Upper lobe of left lung (tissue), 6 donors: ENCODE measurements at regions not wholly inside any gene's neighbourhood (a gene's known extent, or its start where the extent isn't known, plus 50 kb on each side); places are given as distances from the start of the nearest gene placed in this dataset.

Source experiments
- ATAC-seq, 2 donors: fragments of 200-7000 bp; cut with Tn5 transposase; one replicate each; pipeline ENCODE4 v1.9.1; 2022; ENCODE audit warnings: mild to moderate bottlenecking in 2 of 2, moderate library complexity in 2 of 2; ENCODE audit not compliant: low FRiP score in 2 of 2
- DNase-seq, 2 donors: peaks; one replicate each; pipeline ENCODE4 v3.0.0-alpha.2; 2019 to 2020
- H3K27ac ChIP-seq, 4 donors: fragments of 200-600 bp; sonication (generic); one replicate each; pipeline ENCODE4 v1.5.1; 2016 to 2019
- H3K27me3 ChIP-seq, 4 donors: fragments of 200-600 bp; sonication (generic); one replicate each; pipeline ENCODE4 v1.5.1; 2017 to 2019
- H3K36me3 ChIP-seq, 4 donors: fragments of 200-600 bp; sonication (generic); one replicate each; pipeline ENCODE4 v1.5.1; 2016 to 2019
- H3K4me1 ChIP-seq, 4 donors: fragments of 200-600 bp; sonication (generic); one replicate each; pipeline ENCODE4 v1.5.1; 2018 to 2019
- H3K4me3 ChIP-seq, 4 donors: fragments of 200-600 bp; sonication (generic); one replicate each; pipeline ENCODE4 v1.5.1; 2017 to 2019; ENCODE audit warnings: mild to moderate bottlenecking in 2 of 4, moderate library complexity in 1 of 4
- H3K9me3 ChIP-seq, 4 donors: fragments of 200-600 bp; sonication (generic); one replicate each; pipeline ENCODE4 v1.5.1; 2018 to 2019
- CTCF ChIP-seq, 6 experiments: fragments of 450-650 bp in 4 of 6; fragments of 200-600 bp in 2 of 6; sonication (generic) in 2 of 6; IDR thresholded peaks; one replicate each; pipeline ENCODE4 v1.5.1; 2016 to 2019; ENCODE audit warnings: antibody characterized with exemption in 6 of 6
- EP300 ChIP-seq, 4 donors: sonication (generic); formaldehyde crosslinking; IDR thresholded peaks; one replicate each; pipeline ENCODE4 v1.5.1; 2017; ENCODE audit warnings: antibody characterized with exemption in 4 of 4, control low read depth in 2 of 4
- POLR2A ChIP-seq, 4 donors: fragments of 450-650 bp; IDR thresholded peaks; one replicate each; pipeline ENCODE4 v1.5.1; 2016 to 2017; ENCODE audit warnings: antibody characterized with exemption in 4 of 4, mild to moderate bottlenecking in 2 of 4
- POLR2AphosphoS5 ChIP-seq, 2 donors: sonication (generic); formaldehyde crosslinking; IDR thresholded peaks; one replicate each; pipeline ENCODE4 v1.5.1; 2017; ENCODE audit warnings: antibody characterized with exemption in 2 of 2
- WGBS, 2 donors: methylation state at CpG; one replicate each; pipeline ENCODE4 v1.1.5; 2017 to 2018; 5-methylcytosine and 5-hydroxymethylcytosine counted together
- donor health status: DM: no; HTN: no; CAD: no; lungs with moderate emphysema.
- donor health status: DM: no; HTN: yes; CAD: no; lungs with severe emphysema.

GRCh38 chr7:73968487-73968886 lies 59.5 kb upstream of the ELN start:
- ATAC-seq (no peak), DNase-seq (peak in 1 of 2 donors; percentile 6)
- no peak overlapping the region for H3K4me3 ChIP-seq

GRCh38 chr7:73969991-73970390 lies 58.0 kb upstream of the ELN start:
- H3K9me3 ChIP-seq = no peaks in the 10 kb centered on the region
- no peak overlapping the region for H3K4me3 ChIP-seq
- H3K27me3 ChIP-seq = no peaks in the 10 kb centered on the region
- H3K36me3 ChIP-seq = no peaks in the 10 kb centered on the region
- DNase-seq (no peak), ATAC-seq (no peak)
- no peak for TF ChIP-seq POLR2A (IDR thresholded peaks at IDR 0.05)
- no peak for TF ChIP-seq CTCF (IDR thresholded peaks at IDR 0.05)
- TF ChIP-seq EP300 (IDR thresholded peaks at IDR 0.05) = no peak
- no peak for TF ChIP-seq POLR2AphosphoS5 (IDR thresholded peaks at IDR 0.05)
- H3K4me1 ChIP-seq = peaks cover 0 to 3% (median 0%) of the 10 kb centered on the region in 4 donors
- WGBS, 2 donors = 86 to 91% methylated on average over 3 to 4 of the region's 4 CpGs
- H3K27ac ChIP-seq = no peak overlapping the region

More at GRCh38 chr7:73968487-73968886, 59.5 kb upstream of the ELN start:
- no peaks in the 10 kb centered on the region for H3K27me3 ChIP-seq
- TF ChIP-seq EP300 (IDR thresholded peaks at IDR 0.05) (no peak), CTCF (IDR thresholded peaks at IDR 0.05) (no peak), POLR2A (IDR thresholded peaks at IDR 0.05) (no peak), POLR2AphosphoS5 (IDR thresholded peaks at IDR 0.05) (no peak)
- peaks cover 5 to 10% (median 6%) of the 10 kb centered on the region in 4 donors for H3K9me3 ChIP-seq
- H3K36me3 ChIP-seq = no peaks in the 10 kb centered on the region
- H3K27ac ChIP-seq = no peak overlapping the region
- no peaks in the 10 kb centered on the region for H3K4me1 ChIP-seq

GRCh38 chr7:73970801-73971229 lies 57.2 kb upstream of the ELN start:
- DNase-seq (peak; percentile 13 to 80), ATAC-seq (no peak)
- WGBS, 2 donors = 89 to 91% methylated on average over 7 to 12 of the region's 12 CpGs
- Histone ChIP-seq H3K4me3 (no peak overlapping the region), H3K36me3 (no peaks in the 10 kb centered on the region), H3K4me1 (peaks cover 0 to 6% (median 0%) of the 10 kb centered on the region in 4 donors), H3K27ac (no peak overlapping the region), H3K27me3 (no peaks in the 10 kb centered on the region), H3K9me3 (no peaks in the 10 kb centered on the region)
- no peak for TF ChIP-seq POLR2AphosphoS5 (IDR thresholded peaks at IDR 0.05)
- no peak for TF ChIP-seq EP300 (IDR thresholded peaks at IDR 0.05)
- TF ChIP-seq CTCF (IDR thresholded peaks at IDR 0.05) = no peak
- TF ChIP-seq POLR2A (IDR thresholded peaks at IDR 0.05) = no peak

GRCh38 chr7:73971322-73971703 lies 56.7 kb upstream of the ELN start:
- Histone ChIP-seq H3K36me3 (no peaks in the 10 kb centered on the region), H3K4me3 (no peak overlapping the region), H3K27me3 (no peaks in the 10 kb centered on the region), H3K27ac (no peak overlapping the region), H3K4me1 (peaks cover 0 to 6% (median 0%) of the 10 kb centered on the region in 4 donors), H3K9me3 (no peaks in the 10 kb centered on the region)
- 81 to 86% methylated on average over 4 of the region's 4 CpGs for WGBS, 2 donors
- TF ChIP-seq EP300 (IDR thresholded peaks at IDR 0.05) = no peak
- TF ChIP-seq POLR2AphosphoS5 (IDR thresholded peaks at IDR 0.05) = no peak
- no peak for TF ChIP-seq CTCF (IDR thresholded peaks at IDR 0.05)
- no peak for TF ChIP-seq POLR2A (IDR thresholded peaks at IDR 0.05)
- ATAC-seq (no peak), DNase-seq (peak in 1 of 2 donors; percentile 10)

- Histone ChIP-seq H3K4me3 (no peak overlapping the region), H3K9me3 (no peaks in the 10 kb centered on the region), H3K36me3 (no peaks in the 10 kb centered on the region), H3K4me1 (peaks cover 0 to 6% (median 0%) of the 10 kb centered on the region in 4 donors), H3K27ac (no peak overlapping the region), H3K27me3 (no peaks in the 10 kb centered on the region)
- DNase-seq (peak in 1 of 2 donors; percentile 14), ATAC-seq (no peak)
- TF ChIP-seq CTCF (IDR thresholded peaks at IDR 0.05) = no peak
- no peak for TF ChIP-seq POLR2A (IDR thresholded peaks at IDR 0.05)
- no peak for TF ChIP-seq EP300 (IDR thresholded peaks at IDR 0.05)
- no peak for TF ChIP-seq POLR2AphosphoS5 (IDR thresholded peaks at IDR 0.05)
- 76 to 83% methylated on average over 10 to 12 of the region's 13 CpGs for WGBS, 2 donors
These were observed 56.1 kb upstream of the ELN start for GRCh38 chr7:73971704-73972341.
